HCT116 (cell line): ENCODE measurements at regions not wholly inside any gene's neighbourhood (a gene's known extent, or its start where the extent isn't known, plus 50 kb on each side); places are given as distances from the start of the nearest gene placed in this dataset.

ENCODE experiments used
- ATAC-seq: fragments of 200-7000 bp; cut with Tn5 transposase; 2 replicates; pipeline ENCODE4 v1.9.1; 2020; ENCODE audit warnings: mild to moderate bottlenecking, moderate library complexity
- BruUV-seq: library from RNA; stranded (reverse); fragments of 400-500 nt; replicated peaks from 2 replicates; lab custom pipeline; 2021; lab: Mats Ljungman, UMichigan
- CTCF ChIA-PET: fragments of 300-600 bp; sonication (Branson Sonifier 250); formaldehyde crosslinking; loops from one replicate; lab custom pipeline; 2021; ENCODE audit warnings: antibody characterized with exemption; lab: Charles Lee
- POLR2A ChIA-PET: fragments of 300-600, 350-600 bp; sonication (Branson Sonifier 250); formaldehyde crosslinking; loops from one replicate; lab custom pipeline; 2021; ENCODE audit warnings: antibody characterized with exemption; lab: Charles Lee
- RAD21 ChIA-PET, 2 experiments: fragments of 300-600 bp; sonication (Branson Sonifier 250); formaldehyde crosslinking; loops; one replicate each; lab custom pipeline; 2023; ENCODE audit warnings: low total read pairs in 2 of 2; ENCODE audit not compliant: uncharacterized antibody in 2 of 2, unreplicated experiment in 2 of 2, low non-redundant PET in 1 of 2; lab: Charles Lee
- DNase-seq: peaks from one replicate; pipeline ENCODE4 v3.0.0-alpha.2; 2010; ENCODE audit warnings: low read depth, low spot score
- H2AFZ ChIP-seq: fragments of 200-600 bp; shearing (Covaris generic), sonication (generic); 2 replicates; pipeline ENCODE4 v1.6.1; 2017; ENCODE audit warnings: low read depth, mixed run types, mixed read lengths, antibody characterized with exemption, low read length; ENCODE audit not compliant: poor library complexity, severe bottlenecking
- H3K27ac ChIP-seq: 2 replicates; pipeline ENCODE4 v1.5.1; 2012; ENCODE audit warnings: low read depth, low read length
- H3K27me3 ChIP-seq: fragments of 200-600 bp; sonication (generic); 2 replicates; pipeline ENCODE4 v1.6.1; 2016; ENCODE audit warnings: mixed run types, low read length, mixed read lengths; ENCODE audit not compliant: insufficient read depth
- H3K36me3 ChIP-seq, 2 experiments: fragments of 200-500 bp in 1 of 2; fragments of 200-600 bp in 1 of 2; sonication (Bioruptor generic) in 1 of 2; sonication (generic) in 1 of 2; 2 replicates each; pipeline versions ENCODE4 v1.5.1 to v1.6.1; 2014 to 2016; ENCODE audit warnings: low read length in 2 of 2, inconsistent platforms in 1 of 2, mixed read lengths in 1 of 2, mixed run types in 1 of 2; ENCODE audit not compliant: insufficient read depth in 2 of 2, control insufficient read depth in 1 of 2
- H3K4me1 ChIP-seq, 2 experiments: fragments of 200-600 bp in 1 of 2; sonication (generic) in 1 of 2; 2 replicates each; pipeline versions ENCODE4 v1.5.1 to v1.6.1; 2012 to 2017; ENCODE audit warnings: low read length in 2 of 2, inconsistent platforms in 1 of 2, mild to moderate bottlenecking in 1 of 2, mixed read lengths in 1 of 2, mixed run types in 1 of 2, moderate library complexity in 1 of 2; ENCODE audit not compliant: insufficient read depth in 2 of 2, control insufficient read depth in 1 of 2
- H3K4me2 ChIP-seq: fragments of 200-600 bp; sonication (generic); 2 replicates; pipeline ENCODE4 v1.6.1; 2017; ENCODE audit warnings: mixed run types, low read length, mixed read lengths
- H3K4me3 ChIP-seq, 2 experiments: fragments of 200-600 bp in 1 of 2; sonication (generic) in 1 of 2; replicated peaks in 1 of 2; 2 replicates each; pipeline ENCODE4 v1.5.1; 2011 to 2016; ENCODE audit warnings: low read length in 2 of 2, control low read depth in 1 of 2, low read depth in 1 of 2, mild to moderate bottlenecking in 1 of 2, mixed read lengths in 1 of 2, mixed run types in 1 of 2
- H3K79me2 ChIP-seq: fragments of 200-600 bp; sonication (generic); 2 replicates; pipeline ENCODE4 v1.6.1; 2017; ENCODE audit warnings: mild to moderate bottlenecking, mixed run types, low read length, moderate library complexity, mixed read lengths; ENCODE audit not compliant: insufficient read depth
- H3K9ac ChIP-seq: fragments of 200-600 bp; sonication (generic); 2 replicates; pipeline ENCODE4 v1.6.1; 2016; ENCODE audit warnings: low read length, mixed read lengths
- H3K9me2 ChIP-seq: fragments of 200-600 bp; sonication (generic), shearing (Covaris generic); 2 replicates; pipeline ENCODE4 v1.6.1; 2017; ENCODE audit warnings: mixed run types, mild to moderate bottlenecking, moderate library complexity; ENCODE audit not compliant: insufficient read depth
- H3K9me3 ChIP-seq, 2 experiments: fragments of 200-500 bp in 1 of 2; fragments of 200-600 bp in 1 of 2; sonication (Bioruptor generic) in 1 of 2; sonication (generic) in 1 of 2; 2 replicates each; pipeline ENCODE4 v1.6.1; 2014 to 2017; ENCODE audit warnings: low read length in 2 of 2, mixed read lengths in 2 of 2, inconsistent platforms in 1 of 2, low read depth in 1 of 2, mild to moderate bottlenecking in 1 of 2, mixed run types in 1 of 2, moderate library complexity in 1 of 2; ENCODE audit not compliant: control insufficient read depth in 1 of 2, insufficient read depth in 1 of 2
- H4K20me1 ChIP-seq: fragments of 200-600 bp; sonication (generic), shearing (Covaris generic); 2 replicates; pipeline ENCODE4 v1.6.1; 2017; ENCODE audit warnings: mixed run types, mild to moderate bottlenecking, moderate library complexity; ENCODE audit not compliant: insufficient read depth
- CBX3 ChIP-seq: IDR thresholded peaks from 2 replicates; pipeline ENCODE4 v1.6.1; 2012; ENCODE audit warnings: low read depth
- JUND ChIP-seq: IDR thresholded peaks from 2 replicates; pipeline ENCODE4 v1.6.1; 2012
- POLR2AphosphoS5 ChIP-seq: IDR thresholded peaks from 2 replicates; pipeline ENCODE4 v1.6.1; 2011; ENCODE audit warnings: mild to moderate bottlenecking, low read depth, low read length, moderate library complexity
- intact Hi-C: fragments of 100-400 bp; cut with micrococcal nuclease; formaldehyde crosslinking; loops from 2 replicates; pipeline ENCODE4 v1.10.0; 2022
- TF ChIP-seq, protein P1 (sequence below): IDR thresholded peaks from 2 replicates; pipeline ENCODE4 v1.6.1; 2012
- TF ChIP-seq, protein P2 (sequence below): IDR thresholded peaks from 2 replicates; pipeline ENCODE4 v1.6.1; 2012; ENCODE audit warnings: low read depth
- TF ChIP-seq, protein P3 (sequence below): IDR thresholded peaks from 2 replicates; pipeline ENCODE4 v1.6.1; 2011; ENCODE audit warnings: mild to moderate bottlenecking, low read length, moderate library complexity; ENCODE audit not compliant: insufficient replicate concordance; ENCODE audit errors: extremely low read depth

DNA sequence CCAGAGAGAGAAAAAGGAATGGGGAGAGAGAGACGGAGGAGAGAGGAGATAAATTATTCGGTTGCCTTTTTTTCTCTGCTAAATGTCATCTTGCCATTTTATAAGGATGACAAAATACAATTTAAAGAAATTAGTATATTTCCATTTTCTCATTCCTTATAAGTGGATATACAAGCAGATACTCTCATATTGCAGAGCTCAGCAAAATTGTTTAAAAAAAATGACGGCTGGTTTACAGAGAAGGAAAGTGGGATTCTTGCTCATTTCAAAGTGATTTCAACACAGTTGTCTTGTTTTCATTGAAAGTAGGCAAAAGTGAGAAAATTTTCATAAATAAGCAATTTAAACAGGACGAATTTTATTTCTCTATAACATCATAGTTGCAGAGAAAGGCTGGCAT lies 641.9 kb upstream of the CDH6 start:
- POLR2A ChIA-PET = no interaction called here
- CTCF ChIA-PET = no interaction called here
- Histone ChIP-seq H3K27ac (no peak overlapping the region), H3K4me2 (no peak overlapping the region), H3K4me3 (no peak overlapping the region), H4K20me1 (no peaks in the 10 kb centered on the region), H2AFZ (no peak overlapping the region), H3K9me2 (no peaks in the 10 kb centered on the region), H3K4me1 (no peaks in the 10 kb centered on the region), H3K36me3 (no peaks in the 10 kb centered on the region), H3K79me2 (no peaks in the 10 kb centered on the region), H3K9me3 (peaks cover 4 to 18% of the 10 kb centered on the region in 2 experiments; a peak in 2 of 4 replicates), H3K27me3 (no peaks in the 10 kb centered on the region), H3K9ac (no peak overlapping the region)
- TF ChIP-seq POLR2AphosphoS5 = no peak
- no peak for TF ChIP-seq JUND
- TF ChIP-seq, protein P1, sequence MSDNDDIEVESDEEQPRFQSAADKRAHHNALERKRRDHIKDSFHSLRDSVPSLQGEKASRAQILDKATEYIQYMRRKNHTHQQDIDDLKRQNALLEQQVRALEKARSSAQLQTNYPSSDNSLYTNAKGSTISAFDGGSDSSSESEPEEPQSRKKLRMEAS = no peak
- TF ChIP-seq, protein P2, sequence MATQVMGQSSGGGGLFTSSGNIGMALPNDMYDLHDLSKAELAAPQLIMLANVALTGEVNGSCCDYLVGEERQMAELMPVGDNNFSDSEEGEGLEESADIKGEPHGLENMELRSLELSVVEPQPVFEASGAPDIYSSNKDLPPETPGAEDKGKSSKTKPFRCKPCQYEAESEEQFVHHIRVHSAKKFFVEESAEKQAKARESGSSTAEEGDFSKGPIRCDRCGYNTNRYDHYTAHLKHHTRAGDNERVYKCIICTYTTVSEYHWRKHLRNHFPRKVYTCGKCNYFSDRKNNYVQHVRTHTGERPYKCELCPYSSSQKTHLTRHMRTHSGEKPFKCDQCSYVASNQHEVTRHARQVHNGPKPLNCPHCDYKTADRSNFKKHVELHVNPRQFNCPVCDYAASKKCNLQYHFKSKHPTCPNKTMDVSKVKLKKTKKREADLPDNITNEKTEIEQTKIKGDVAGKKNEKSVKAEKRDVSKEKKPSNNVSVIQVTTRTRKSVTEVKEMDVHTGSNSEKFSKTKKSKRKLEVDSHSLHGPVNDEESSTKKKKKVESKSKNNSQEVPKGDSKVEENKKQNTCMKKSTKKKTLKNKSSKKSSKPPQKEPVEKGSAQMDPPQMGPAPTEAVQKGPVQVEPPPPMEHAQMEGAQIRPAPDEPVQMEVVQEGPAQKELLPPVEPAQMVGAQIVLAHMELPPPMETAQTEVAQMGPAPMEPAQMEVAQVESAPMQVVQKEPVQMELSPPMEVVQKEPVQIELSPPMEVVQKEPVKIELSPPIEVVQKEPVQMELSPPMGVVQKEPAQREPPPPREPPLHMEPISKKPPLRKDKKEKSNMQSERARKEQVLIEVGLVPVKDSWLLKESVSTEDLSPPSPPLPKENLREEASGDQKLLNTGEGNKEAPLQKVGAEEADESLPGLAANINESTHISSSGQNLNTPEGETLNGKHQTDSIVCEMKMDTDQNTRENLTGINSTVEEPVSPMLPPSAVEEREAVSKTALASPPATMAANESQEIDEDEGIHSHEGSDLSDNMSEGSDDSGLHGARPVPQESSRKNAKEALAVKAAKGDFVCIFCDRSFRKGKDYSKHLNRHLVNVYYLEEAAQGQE = no peak
- TF ChIP-seq, protein P3, sequence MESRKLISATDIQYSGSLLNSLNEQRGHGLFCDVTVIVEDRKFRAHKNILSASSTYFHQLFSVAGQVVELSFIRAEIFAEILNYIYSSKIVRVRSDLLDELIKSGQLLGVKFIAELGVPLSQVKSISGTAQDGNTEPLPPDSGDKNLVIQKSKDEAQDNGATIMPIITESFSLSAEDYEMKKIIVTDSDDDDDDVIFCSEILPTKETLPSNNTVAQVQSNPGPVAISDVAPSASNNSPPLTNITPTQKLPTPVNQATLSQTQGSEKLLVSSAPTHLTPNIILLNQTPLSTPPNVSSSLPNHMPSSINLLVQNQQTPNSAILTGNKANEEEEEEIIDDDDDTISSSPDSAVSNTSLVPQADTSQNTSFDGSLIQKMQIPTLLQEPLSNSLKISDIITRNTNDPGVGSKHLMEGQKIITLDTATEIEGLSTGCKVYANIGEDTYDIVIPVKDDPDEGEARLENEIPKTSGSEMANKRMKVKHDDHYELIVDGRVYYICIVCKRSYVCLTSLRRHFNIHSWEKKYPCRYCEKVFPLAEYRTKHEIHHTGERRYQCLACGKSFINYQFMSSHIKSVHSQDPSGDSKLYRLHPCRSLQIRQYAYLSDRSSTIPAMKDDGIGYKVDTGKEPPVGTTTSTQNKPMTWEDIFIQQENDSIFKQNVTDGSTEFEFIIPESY = no peak
- no peak for TF ChIP-seq CBX3
- DNase-seq = no peak
- intact Hi-C loops = no loop called here
- ATAC-seq = no peak
- RAD21 ChIA-PET = no interaction called here
- no TSS peak for BruUV-seq
